Endodermal cell (in vitro differentiated cells): ENCODE measurements at regions not wholly inside any gene's neighbourhood (a gene's known extent, or its start where the extent isn't known, plus 50 kb on each side); places are given as distances from the start of the nearest gene placed in this dataset.

Experiments used
- DNase-seq: peaks from one replicate; pipeline ENCODE4 v3.0.0-alpha.2; 2017
- H3K27ac ChIP-seq: 2 replicates; pipeline ENCODE4 v1.5.1; 2013; ENCODE audit warnings: mild to moderate bottlenecking, low read depth, low read length, moderate library complexity
- H3K27me3 ChIP-seq: 2 replicates; pipeline ENCODE4 v1.6.1; 2013; ENCODE audit warnings: mild to moderate bottlenecking, low read length, moderate library complexity; ENCODE audit not compliant: insufficient read depth, control insufficient read depth, poor library complexity, severe bottlenecking
- H3K36me3 ChIP-seq: 2 replicates; pipeline ENCODE4 v1.7.0; 2013; ENCODE audit warnings: mild to moderate bottlenecking, low read length, moderate library complexity; ENCODE audit not compliant: control insufficient read depth, insufficient read depth
- H3K4me1 ChIP-seq: one replicate; pipeline ENCODE4 v1.7.0; 2013; ENCODE audit warnings: low read length; ENCODE audit not compliant: control insufficient read depth, insufficient read depth
- H3K4me3 ChIP-seq: 2 replicates; pipeline ENCODE4 v1.5.1; 2013; ENCODE audit warnings: mild to moderate bottlenecking, low read length, moderate library complexity
- H3K9ac ChIP-seq: 2 replicates; pipeline ENCODE4 v1.6.1; 2013; ENCODE audit warnings: mild to moderate bottlenecking, low read length, moderate library complexity; ENCODE audit not compliant: poor library complexity, severe bottlenecking; ENCODE audit errors: extremely low read depth
- H3K9me3 ChIP-seq: 2 replicates; pipeline ENCODE4 v1.6.1; 2013; ENCODE audit warnings: mild to moderate bottlenecking, low read length, moderate library complexity; ENCODE audit not compliant: control insufficient read depth
- H3K27ac Mint-ChIP-seq: 2 replicates; pipeline ENCODE4 v1.8.0; 2020; ENCODE audit warnings: mixed read lengths
- H3K27me3 Mint-ChIP-seq: 2 replicates; pipeline ENCODE4 v1.8.0; 2021; ENCODE audit warnings: mild to moderate bottlenecking, mixed read lengths; ENCODE audit not compliant: insufficient read depth
- H3K36me3 Mint-ChIP-seq: 2 replicates; pipeline ENCODE4 v1.8.0; 2020; ENCODE audit warnings: low read depth, mixed read lengths
- H3K4me1 Mint-ChIP-seq: 2 replicates; pipeline ENCODE4 v1.8.0; 2020; ENCODE audit warnings: mixed read lengths
- H3K4me3 Mint-ChIP-seq: 2 replicates; pipeline ENCODE4 v1.8.0; 2020; ENCODE audit warnings: mild to moderate bottlenecking, moderate library complexity, mixed read lengths
- H3K9me3 Mint-ChIP-seq: 2 replicates; pipeline ENCODE4 v1.8.0; 2020; ENCODE audit warnings: mild to moderate bottlenecking, mixed read lengths
- CTCF ChIP-seq: fragments of 200-600 bp; sonication (generic); conservative IDR thresholded peaks from 2 replicates; pipeline ENCODE4 v1.5.0; 2021; ENCODE audit warnings: antibody characterized with exemption, mild to moderate bottlenecking
- WGBS, 2 experiments: methylation state at CpG; one replicate each; pipeline versions ENCODE4 v1.1.5 to v1.1.7; 2013; ENCODE audit warnings: missing lambda C conversion rate in 2 of 2, mixed read lengths in 1 of 2; ENCODE audit not compliant: insufficient coverage in 1 of 2, insufficient read length in 1 of 2; 5-methylcytosine and 5-hydroxymethylcytosine counted together

DNA sequence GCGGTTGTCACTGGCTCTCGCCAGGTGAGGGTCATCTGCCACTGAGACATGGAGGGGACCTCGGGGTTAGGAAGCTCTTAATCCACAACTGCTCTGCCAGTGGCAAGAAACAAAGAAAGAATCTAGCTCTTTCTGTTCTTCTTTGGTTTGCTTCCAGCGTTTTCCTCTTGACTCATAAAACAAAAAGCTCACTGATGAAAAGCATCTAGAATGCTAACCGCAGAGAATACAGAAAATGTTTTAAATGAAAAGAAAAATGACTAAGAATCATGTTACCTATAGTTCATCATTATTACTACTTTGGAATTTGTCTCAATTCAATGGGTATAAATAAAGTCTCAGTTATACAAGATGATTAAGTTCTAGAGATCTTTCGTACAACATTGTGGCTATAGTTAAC is 274.8 kb upstream of the TENM3 start:
- H3K27ac ChIP-seq: no peak overlapping the region
- TF ChIP-seq CTCF: no peak
- H3K9ac ChIP-seq: no peak overlapping the region
- H3K9me3 ChIP-seq: no peaks in the 10 kb centered on the region
- H3K9me3 Mint-ChIP-seq: no peaks in the 10 kb centered on the region
- H3K4me1 Mint-ChIP-seq: peaks cover 5% of the 10 kb centered on the region
- no peak for DNase-seq
- H3K4me3 Mint-ChIP-seq: no peak overlapping the region
- WGBS, 2 experiments: 93 to 100% methylated on average over 2 to 5 of the region's 6 CpGs
- no peaks in the 10 kb centered on the region for H3K27me3 ChIP-seq
- H3K4me1 ChIP-seq: no peaks in the 10 kb centered on the region
- no peaks in the 10 kb centered on the region for H3K36me3 Mint-ChIP-seq
- H3K36me3 ChIP-seq: no peaks in the 10 kb centered on the region
- H3K4me3 ChIP-seq: no peak overlapping the region
- H3K27ac Mint-ChIP-seq: no peak overlapping the region
- H3K27me3 Mint-ChIP-seq: no peaks in the 10 kb centered on the region

GRCh38 chr4:181969151-181969550 is 274.1 kb upstream of the TENM3 start:
- H3K9ac ChIP-seq: no peak overlapping the region
- H3K9me3 ChIP-seq: no peaks in the 10 kb centered on the region
- Mint-ChIP-seq H3K36me3 (no peaks in the 10 kb centered on the region), H3K27ac (no peak overlapping the region), H3K9me3 (no peaks in the 10 kb centered on the region), H3K4me3 (no peak overlapping the region), H3K27me3 (no peaks in the 10 kb centered on the region), H3K4me1 (peaks cover 5% of the 10 kb centered on the region)
- no peaks in the 10 kb centered on the region for H3K36me3 ChIP-seq
- WGBS, 2 experiments: 95% methylated on average over 5 of the region's 5 CpGs; no CpG with 5 or more reads in 1 of the 2 experiments
- DNase-seq: no peak
- TF ChIP-seq CTCF: no peak
- H3K27me3 ChIP-seq: no peaks in the 10 kb centered on the region
- no peak overlapping the region for H3K4me3 ChIP-seq
- H3K27ac ChIP-seq: no peak overlapping the region
- no peaks in the 10 kb centered on the region for H3K4me1 ChIP-seq

GRCh38 chr4:181970366-181970765 is 272.8 kb upstream of the TENM3 start:
- no peaks in the 10 kb centered on the region for H3K9me3 Mint-ChIP-seq
- H3K4me1 Mint-ChIP-seq: peaks cover 5% of the 10 kb centered on the region
- DNase-seq: no peak
- no peaks in the 10 kb centered on the region for H3K27me3 Mint-ChIP-seq
- H3K9me3 ChIP-seq: no peaks in the 10 kb centered on the region
- H3K9ac ChIP-seq: no peak overlapping the region
- H3K27ac Mint-ChIP-seq: no peak overlapping the region
- H3K36me3 ChIP-seq: no peaks in the 10 kb centered on the region
- TF ChIP-seq CTCF: no peak
- H3K36me3 Mint-ChIP-seq: no peaks in the 10 kb centered on the region
- WGBS, 2 experiments: 90 to 91% methylated on average over 2 to 4 of the region's 4 CpGs
- H3K4me1 ChIP-seq: no peaks in the 10 kb centered on the region
- no peak overlapping the region for H3K4me3 Mint-ChIP-seq
- no peak overlapping the region for H3K4me3 ChIP-seq
- no peak overlapping the region for H3K27ac ChIP-seq
- H3K27me3 ChIP-seq: no peaks in the 10 kb centered on the region
